ENCODE measurements at regions not wholly inside any gene's neighbourhood (a gene's known extent, or its start where the extent isn't known, plus 50 kb on each side); places are given as distances from the start of the nearest gene placed in this dataset.

GRCh38 chr9:91141407-91141965 lies 220.2 kb downstream of the AUH start:
- intact Hi-C loops (cut with DNase I): no loop called here
- no peak overlapping the region for H3K27ac ChIP-seq
- H3K27me3 ChIP-seq: no peaks in the 10 kb centered on the region
- WGBS, 2 donors: 57 to 59% methylated on average over 3 of the region's 3 CpGs
- TF ChIP-seq CTCF (IDR thresholded peaks at IDR 0.05) (no peak), POLR2A (IDR thresholded peaks at IDR 0.05) (no peak)
- peaks cover 0 to 6% (median 0%) of the 10 kb centered on the region in 3 donors for H3K4me1 ChIP-seq
- no peak overlapping the region for H3K4me3 ChIP-seq
- DNase-seq: no peak
- no peaks in the 10 kb centered on the region for H3K9me3 ChIP-seq
- H3K36me3 ChIP-seq: no peaks in the 10 kb centered on the region

DNA sequence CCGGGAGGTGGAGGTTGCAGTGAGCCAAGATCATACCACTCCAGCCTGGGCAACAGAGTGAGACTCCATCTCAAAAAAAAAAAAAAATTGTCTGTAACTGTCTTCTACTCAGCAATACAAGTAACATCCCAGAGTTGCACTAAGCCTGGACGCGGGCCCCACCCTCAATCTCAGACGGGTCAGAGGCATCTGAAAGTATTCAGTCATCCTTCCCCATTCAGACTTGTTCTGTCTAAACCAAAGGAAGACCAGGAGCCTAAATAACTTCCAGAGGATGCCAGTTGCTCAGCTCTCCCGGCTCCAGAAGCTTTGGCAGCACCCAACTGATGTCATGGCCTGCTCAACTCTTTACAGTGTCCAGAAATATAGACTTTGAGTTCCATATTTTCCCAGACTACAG lies 218.6 kb downstream of the AUH start:
- Histone ChIP-seq H3K9me3 (no peaks in the 10 kb centered on the region), H3K27ac (no peak overlapping the region), H3K27me3 (no peaks in the 10 kb centered on the region), H3K36me3 (no peaks in the 10 kb centered on the region), H3K4me3 (no peak overlapping the region), H3K4me1 (peaks cover 0 to 11% (median 0%) of the 10 kb centered on the region in 3 donors)
- WGBS, 2 donors: 91 to 95% methylated on average over 4 to 5 of the region's 5 CpGs
- intact Hi-C loops (cut with DNase I): no loop called here
- DNase-seq: no peak
- TF ChIP-seq CTCF (IDR thresholded peaks at IDR 0.05): no peak
- TF ChIP-seq POLR2A (IDR thresholded peaks at IDR 0.05): no peak

GRCh38 chr9:91143642-91144041 lies 218.1 kb downstream of the AUH start:
- TF ChIP-seq POLR2A (IDR thresholded peaks at IDR 0.05): no peak
- no peak for TF ChIP-seq CTCF (IDR thresholded peaks at IDR 0.05)
- no peak overlapping the region for H3K4me3 ChIP-seq
- H3K36me3 ChIP-seq: no peaks in the 10 kb centered on the region
- no peak overlapping the region for H3K27ac ChIP-seq
- H3K4me1 ChIP-seq: peaks cover 0 to 11% (median 0%) of the 10 kb centered on the region in 3 donors
- WGBS, 2 donors: 52 to 63% methylated on average over 3 of the region's 3 CpGs
- intact Hi-C loops (cut with DNase I): no loop called here
- no peaks in the 10 kb centered on the region for H3K27me3 ChIP-seq
- DNase-seq: no peak
- no peaks in the 10 kb centered on the region for H3K9me3 ChIP-seq

DNA sequence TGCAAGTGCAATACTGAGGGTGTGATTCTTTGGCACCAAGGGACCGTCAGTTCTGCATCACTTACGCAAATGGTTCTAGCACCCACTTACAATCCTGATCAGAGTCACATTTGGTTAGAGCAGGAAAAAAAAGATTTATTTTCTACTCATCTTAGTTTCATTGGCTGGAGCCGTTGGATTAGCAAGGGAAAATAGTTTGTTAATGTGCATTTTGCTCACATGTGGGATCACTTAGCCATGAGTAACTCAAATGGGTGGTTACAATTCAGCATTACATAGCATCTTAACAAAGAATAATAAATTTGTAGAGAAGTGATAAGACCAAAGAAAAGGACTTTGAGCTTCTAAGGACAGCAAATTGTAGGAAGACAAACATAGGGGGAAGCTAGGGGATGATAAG lies 216.9 kb downstream of the AUH start:
- no peaks in the 10 kb centered on the region for H3K9me3 ChIP-seq
- H3K27me3 ChIP-seq: no peaks in the 10 kb centered on the region
- intact Hi-C loops (cut with DNase I): no loop called here
- no peak overlapping the region for H3K27ac ChIP-seq
- TF ChIP-seq CTCF (IDR thresholded peaks at IDR 0.05) (no peak), POLR2A (IDR thresholded peaks at IDR 0.05) (no peak)
- H3K4me1 ChIP-seq: peaks cover 0 to 11% (median 0%) of the 10 kb centered on the region in 3 donors
- H3K36me3 ChIP-seq: no peaks in the 10 kb centered on the region
- 88 to 90% methylated on average over 3 of the region's 3 CpGs for WGBS, 2 donors
- H3K4me3 ChIP-seq: no peak overlapping the region
- DNase-seq: no peak

DNA sequence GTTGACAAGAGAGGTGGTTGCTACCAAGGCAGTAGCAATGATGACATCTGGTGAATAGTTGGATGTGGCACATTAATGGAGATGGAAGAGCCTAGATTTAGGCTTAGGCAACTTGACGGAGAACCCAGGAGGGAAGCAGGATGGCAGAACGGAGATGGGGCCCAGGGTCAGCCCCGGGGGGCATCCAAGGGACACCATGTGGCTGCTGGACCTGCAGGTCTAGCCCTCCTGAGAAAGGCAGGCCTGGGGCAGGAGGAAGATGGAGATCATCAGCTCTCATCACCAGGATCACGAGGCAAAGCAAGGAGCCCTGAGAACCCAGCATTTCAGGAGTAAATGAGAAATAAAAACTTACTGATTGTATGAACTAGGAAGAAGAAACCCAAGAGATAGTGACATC lies 216.2 kb downstream of the AUH start:
- intact Hi-C loops (cut with DNase I): no loop called here
- H3K27ac ChIP-seq: no peak overlapping the region
- TF ChIP-seq POLR2A (IDR thresholded peaks at IDR 0.05) (no peak), CTCF (IDR thresholded peaks at IDR 0.05) (no peak)
- H3K9me3 ChIP-seq: no peaks in the 10 kb centered on the region
- no peaks in the 10 kb centered on the region for H3K36me3 ChIP-seq
- no peak for DNase-seq
- H3K4me1 ChIP-seq: peaks cover 0 to 11% (median 0%) of the 10 kb centered on the region in 3 donors
- no peak overlapping the region for H3K4me3 ChIP-seq
- H3K27me3 ChIP-seq: no peaks in the 10 kb centered on the region
- 84 to 92% methylated on average over 4 of the region's 4 CpGs for WGBS, 2 donors

Data from esophagus squamous epithelium (tissue), 5 donors.